Thoracic aorta (tissue), 2 donors: ENCODE measurements at regions not wholly inside any gene's neighbourhood (a gene's known extent, or its start where the extent isn't known, plus 50 kb on each side); places are given as distances from the start of the nearest gene placed in this dataset.

Source experiments
- ATAC-seq: fragments of 150-250 bp; one replicate; pipeline ENCODE4 v1.8.0; 2017; ENCODE audit warnings: low read depth; ENCODE audit not compliant: insufficient number of reproducible peaks, low FRiP score
- DNase-seq: peaks from one replicate; pipeline ENCODE4 v3.0.0-alpha.2; 2020; ENCODE audit warnings: low spot score
- H3K27ac ChIP-seq, 2 donors: fragments of 200-600 bp; sonication (generic); 1 replicate in 1 of 2; 2 replicates in 1 of 2; pipeline ENCODE4 v1.5.1; 2016; ENCODE audit warnings: mild to moderate bottlenecking in 2 of 2, moderate library complexity in 2 of 2
- H3K27me3 ChIP-seq: fragments of 200-600 bp; sonication (generic); replicated peaks from 2 replicates; pipeline ENCODE4 v1.6.0; 2016; ENCODE audit warnings: mild to moderate bottlenecking; ENCODE audit not compliant: insufficient read depth
- H3K36me3 ChIP-seq: fragments of 200-600 bp; sonication (generic); one replicate; pipeline ENCODE4 v1.5.1; 2016
- H3K4me1 ChIP-seq, 2 donors: fragments of 200-600 bp; sonication (generic); 1 replicate in 1 of 2; 2 replicates in 1 of 2; pipeline versions ENCODE4 v1.5.1 to v1.6.0; 2016; ENCODE audit warnings: low read depth in 2 of 2, mild to moderate bottlenecking in 1 of 2; ENCODE audit not compliant: control insufficient read depth in 1 of 2
- H3K4me3 ChIP-seq: fragments of 200-600 bp; sonication (generic); 2 replicates; pipeline ENCODE4 v1.5.1; 2016; ENCODE audit warnings: mild to moderate bottlenecking
- H3K9me3 ChIP-seq: fragments of 200-600 bp; sonication (generic); 2 replicates; pipeline ENCODE4 v1.5.1; 2016
- TF ChIP-seq, protein P1 (sequence below): fragments of 200-600 bp; sonication (generic); IDR thresholded peaks from one replicate; pipeline ENCODE4 v1.5.1; 2019; ENCODE audit warnings: antibody characterized with exemption

DNA sequence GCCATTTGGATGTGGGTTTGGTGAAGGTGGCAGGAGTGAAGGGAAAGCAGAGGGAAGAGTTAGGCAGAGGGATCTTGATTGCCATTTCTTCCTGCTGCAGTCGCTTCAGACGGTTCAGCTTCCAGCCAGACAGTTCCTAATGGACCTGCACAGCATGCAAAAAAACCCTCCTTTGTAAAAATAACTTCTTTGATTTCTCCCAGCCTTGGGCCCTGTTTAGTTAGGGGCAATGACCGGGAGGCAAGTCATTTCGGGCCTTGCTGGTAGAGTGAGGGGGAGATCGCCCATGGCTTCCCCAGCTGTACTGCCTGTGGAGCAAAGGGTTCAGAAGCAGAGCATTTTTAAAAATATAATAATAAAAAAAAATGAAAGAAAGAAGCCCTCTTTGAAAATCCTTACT lies 67.2 kb upstream of the TLE1 start:
- Histone ChIP-seq H3K27me3 (no peaks in the 10 kb centered on the region), H3K4me1 (peaks cover 0 to 11% of the 10 kb centered on the region in 2 donors), H3K4me3 (no peak overlapping the region), H3K27ac (no peak overlapping the region), H3K36me3 (no peaks in the 10 kb centered on the region), H3K9me3 (no peaks in the 10 kb centered on the region)
- no peak for DNase-seq
- TF ChIP-seq, protein P1, sequence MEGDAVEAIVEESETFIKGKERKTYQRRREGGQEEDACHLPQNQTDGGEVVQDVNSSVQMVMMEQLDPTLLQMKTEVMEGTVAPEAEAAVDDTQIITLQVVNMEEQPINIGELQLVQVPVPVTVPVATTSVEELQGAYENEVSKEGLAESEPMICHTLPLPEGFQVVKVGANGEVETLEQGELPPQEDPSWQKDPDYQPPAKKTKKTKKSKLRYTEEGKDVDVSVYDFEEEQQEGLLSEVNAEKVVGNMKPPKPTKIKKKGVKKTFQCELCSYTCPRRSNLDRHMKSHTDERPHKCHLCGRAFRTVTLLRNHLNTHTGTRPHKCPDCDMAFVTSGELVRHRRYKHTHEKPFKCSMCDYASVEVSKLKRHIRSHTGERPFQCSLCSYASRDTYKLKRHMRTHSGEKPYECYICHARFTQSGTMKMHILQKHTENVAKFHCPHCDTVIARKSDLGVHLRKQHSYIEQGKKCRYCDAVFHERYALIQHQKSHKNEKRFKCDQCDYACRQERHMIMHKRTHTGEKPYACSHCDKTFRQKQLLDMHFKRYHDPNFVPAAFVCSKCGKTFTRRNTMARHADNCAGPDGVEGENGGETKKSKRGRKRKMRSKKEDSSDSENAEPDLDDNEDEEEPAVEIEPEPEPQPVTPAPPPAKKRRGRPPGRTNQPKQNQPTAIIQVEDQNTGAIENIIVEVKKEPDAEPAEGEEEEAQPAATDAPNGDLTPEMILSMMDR = no peak
- no peak for ATAC-seq

GRCh38 chr9:81758123-81758797 lies 68.9 kb upstream of the TLE1 start:
- Histone ChIP-seq H3K4me3 (no peak overlapping the region), H3K36me3 (no peaks in the 10 kb centered on the region), H3K27me3 (no peaks in the 10 kb centered on the region), H3K27ac (no peak overlapping the region), H3K4me1 (peaks cover 0 to 11% of the 10 kb centered on the region in 2 donors), H3K9me3 (no peaks in the 10 kb centered on the region)
- ATAC-seq = no peak
- TF ChIP-seq, protein P1 = no peak
- no peak for DNase-seq

- TF ChIP-seq, protein P1 = no peak
- Histone ChIP-seq H3K9me3 (no peaks in the 10 kb centered on the region), H3K4me3 (no peak overlapping the region), H3K27me3 (no peaks in the 10 kb centered on the region), H3K27ac (peak overlapping the region in 1 of 2 donors; percentile 28), H3K36me3 (no peaks in the 10 kb centered on the region), H3K4me1 (peaks cover 0 to 2% of the 10 kb centered on the region in 2 donors)
- DNase-seq (peak; percentile 5), ATAC-seq (peak; percentile 92)
These were observed 70.4 kb upstream of the TLE1 start for GRCh38 chr9:81759680-81760215.

DNA sequence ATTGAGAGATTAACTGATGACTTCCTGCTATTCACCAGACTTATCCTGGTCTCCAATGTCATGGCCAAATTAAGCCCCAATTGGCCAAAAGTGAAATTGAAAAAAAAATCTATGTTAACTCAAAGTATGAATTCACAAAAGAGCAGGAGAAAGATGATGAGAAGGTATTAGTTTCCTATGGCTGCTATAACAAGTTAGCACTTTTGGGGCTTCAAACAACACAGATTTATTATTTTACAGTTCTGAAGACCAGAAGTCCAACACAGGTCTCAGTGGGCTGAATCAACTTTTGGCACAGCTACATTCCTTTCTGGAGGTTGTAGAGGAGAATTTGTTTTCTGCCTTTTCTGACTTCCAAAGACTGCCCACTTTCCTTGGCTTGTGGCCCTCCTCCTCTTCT lies 78.6 kb upstream of the TLE1 start:
- TF ChIP-seq, protein P1 = no peak
- no peak overlapping the region for H3K27ac ChIP-seq
- H3K27me3 ChIP-seq = no peaks in the 10 kb centered on the region
- H3K9me3 ChIP-seq = no peaks in the 10 kb centered on the region
- no peaks in the 10 kb centered on the region for H3K4me1 ChIP-seq
- H3K36me3 ChIP-seq = no peaks in the 10 kb centered on the region
- ATAC-seq (no peak), DNase-seq (no peak)
- no peak overlapping the region for H3K4me3 ChIP-seq

- H3K9me3 ChIP-seq = no peaks in the 10 kb centered on the region
- H3K27ac ChIP-seq = no peak overlapping the region
- TF ChIP-seq, protein P1 = no peak
- ATAC-seq = no peak
- H3K27me3 ChIP-seq = no peaks in the 10 kb centered on the region
- H3K4me1 ChIP-seq = no peaks in the 10 kb centered on the region
- no peak for DNase-seq
- no peak overlapping the region for H3K4me3 ChIP-seq
- no peaks in the 10 kb centered on the region for H3K36me3 ChIP-seq
These were observed 82.2 kb upstream of the TLE1 start for GRCh38 chr9:81771571-81771970.
